Heart right ventricle (tissue), 16 donors: ENCODE measurements at regions not wholly inside any gene's neighbourhood (a gene's known extent, or its start where the extent isn't known, plus 50 kb on each side); places are given as distances from the start of the nearest gene placed in this dataset.

ENCODE experiments used
- ATAC-seq, 8 donors: fragments of 200-7000 bp; cut with Tn5 transposase; one replicate each; pipeline ENCODE4 v1.9.1; 2020; ENCODE audit warnings: mild to moderate bottlenecking in 8 of 8, moderate library complexity in 8 of 8, moderate number of reproducible peaks in 1 of 8
- DNase-seq, 2 donors: peaks; one replicate each; pipeline ENCODE4 v3.0.0-alpha.2; 2020
- H3K27ac ChIP-seq, 10 donors: fragments of 200-600 bp; sonication (generic) in 2 of 10; one replicate each; pipeline versions ENCODE4 v1.5.0 to v1.8.0; 2020 to 2022; ENCODE audit warnings: mild to moderate bottlenecking in 3 of 10
- H3K27me3 ChIP-seq, 7 donors: fragments of 200-600 bp; one replicate each; pipeline ENCODE4 v1.8.0; 2021 to 2022; ENCODE audit warnings: mild to moderate bottlenecking in 2 of 7
- H3K36me3 ChIP-seq, 9 donors: fragments of 200-600 bp; sonication (generic) in 1 of 9; one replicate each; pipeline versions ENCODE4 v1.5.0 to v1.8.0; 2020 to 2022; ENCODE audit warnings: mild to moderate bottlenecking in 2 of 9
- H3K4me1 ChIP-seq, 9 donors: fragments of 200-600 bp; sonication (generic) in 1 of 9; one replicate each; pipeline versions ENCODE4 v1.5.0 to v1.8.0; 2020 to 2022; ENCODE audit warnings: mild to moderate bottlenecking in 4 of 9
- H3K4me3 ChIP-seq, 10 donors: fragments of 200-600 bp; sonication (generic) in 2 of 10; one replicate each; pipeline versions ENCODE4 v1.5.0 to v1.8.0; 2020 to 2022; ENCODE audit warnings: mild to moderate bottlenecking in 7 of 10, moderate library complexity in 2 of 10
- H3K9me3 ChIP-seq, 11 donors: fragments of 200-600 bp in 10 of 11; sonication (generic) in 2 of 11; one replicate each; pipeline versions ENCODE4 v1.5.0 to v1.8.0; 2013 to 2022; ENCODE audit warnings: mild to moderate bottlenecking in 2 of 11, control low read depth in 1 of 11, moderate library complexity in 1 of 11
- WGBS, 2 donors: extraction: QIAGEN DNeasy Blood & Tissue Kit; methylation state at CpG; one replicate each; pipeline ENCODE4 v1.1.7; 2013; ENCODE audit warnings: inconsistent platforms in 1 of 2; 5-methylcytosine and 5-hydroxymethylcytosine counted together
- intact Hi-C, 10 donors: fragments of 100-400 bp; cut with DNase I; formaldehyde crosslinking; loops; one replicate each; pipeline versions ENCODE4 v1.11.1 to v1.14.2; 2022
- TF ChIP-seq, protein P1 (sequence below), 9 donors: fragments of 200-600 bp; sonication (generic) in 2 of 9; IDR thresholded peaks; one replicate each; pipeline versions ENCODE4 v1.5.0 to v1.8.0; 2021 to 2022; ENCODE audit warnings: antibody characterized with exemption in 9 of 9, mild to moderate bottlenecking in 5 of 9, moderate library complexity in 1 of 9
- donor health status: Arrhythmogenic right ventricular cardiomyopathy.
- donor health status: ischemic (EF 13 %, LVEDD 7.1; RV severe dilation, severe dysfunction).
- donor health status: healthy with polysubstance abuse.
- donor health status: DM: no; HTN: yes; CAD: no.
- donor health status: DM: no; HTN: no; CAD: no.
- donor health status: ischemic (EF 25% LVEDD 6.9; RV normal size, moderate dysfunction).
- donor health status: ischemic (EF 25% LVEDD 5.7; RV mildly dilated, moderate dysfunction).
- donor health status: healthy.
- donor health status: DM: yes; HTN: yes; CAD: no.
- donor health status: Ischemic cardiomyopathy.
- donor health status: ischemic (EF 35%, LVEDD 5.7; RV mildly dilated, moderate dysfunction).
- donor health status: nonischemic (EF 11% LVEDD 7.7; RV severe dilation, severe dysfunction).
- donor health status: DM: yes; HTN: yes; CAD: no.
- donor health status: PGD.
- donor health status: ischemic (EF 29% LVEDD 5.4; RV normal size, mild dysfunction).
- donor health status: nonischemic (EF 23%, LVEDD 6.1; RV moderate dilation, normal function).

DNA sequence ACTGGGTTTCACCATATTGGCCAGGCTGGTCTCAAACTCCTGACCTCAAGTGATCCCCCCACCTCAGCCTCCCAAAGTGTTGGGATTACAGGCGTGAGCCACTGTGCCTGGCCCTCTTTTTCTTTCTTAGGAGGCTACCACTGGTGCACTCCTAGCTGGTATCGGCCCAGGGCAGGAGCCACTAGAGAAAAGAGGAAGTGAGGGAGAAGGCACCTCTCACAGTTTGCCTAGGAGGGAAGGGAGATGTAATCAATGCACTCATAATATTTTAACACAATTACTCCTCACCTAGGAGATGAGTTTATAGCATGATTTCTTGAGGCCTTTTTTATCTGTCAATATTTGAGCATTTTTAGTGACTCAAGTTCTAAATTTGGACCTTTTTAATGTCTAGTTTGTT lies 189.0 kb upstream of the SOX4 start:
- DNase-seq: no peak
- intact Hi-C loops: no loop called here
- Histone ChIP-seq H3K27me3 (no peaks in the 10 kb centered on the region), H3K27ac (no peak overlapping the region), H3K4me1 (peaks cover 0 to 6% (median 0%) of the 10 kb centered on the region in 9 donors), H3K4me3 (no peak overlapping the region), H3K9me3 (peaks cover 0 to 4% (median 0%) of the 10 kb centered on the region in 11 donors), H3K36me3 (no peaks in the 10 kb centered on the region)
- TF ChIP-seq, protein P1, sequence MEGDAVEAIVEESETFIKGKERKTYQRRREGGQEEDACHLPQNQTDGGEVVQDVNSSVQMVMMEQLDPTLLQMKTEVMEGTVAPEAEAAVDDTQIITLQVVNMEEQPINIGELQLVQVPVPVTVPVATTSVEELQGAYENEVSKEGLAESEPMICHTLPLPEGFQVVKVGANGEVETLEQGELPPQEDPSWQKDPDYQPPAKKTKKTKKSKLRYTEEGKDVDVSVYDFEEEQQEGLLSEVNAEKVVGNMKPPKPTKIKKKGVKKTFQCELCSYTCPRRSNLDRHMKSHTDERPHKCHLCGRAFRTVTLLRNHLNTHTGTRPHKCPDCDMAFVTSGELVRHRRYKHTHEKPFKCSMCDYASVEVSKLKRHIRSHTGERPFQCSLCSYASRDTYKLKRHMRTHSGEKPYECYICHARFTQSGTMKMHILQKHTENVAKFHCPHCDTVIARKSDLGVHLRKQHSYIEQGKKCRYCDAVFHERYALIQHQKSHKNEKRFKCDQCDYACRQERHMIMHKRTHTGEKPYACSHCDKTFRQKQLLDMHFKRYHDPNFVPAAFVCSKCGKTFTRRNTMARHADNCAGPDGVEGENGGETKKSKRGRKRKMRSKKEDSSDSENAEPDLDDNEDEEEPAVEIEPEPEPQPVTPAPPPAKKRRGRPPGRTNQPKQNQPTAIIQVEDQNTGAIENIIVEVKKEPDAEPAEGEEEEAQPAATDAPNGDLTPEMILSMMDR (IDR thresholded peaks at IDR 0.05): no peak
- WGBS, 2 donors: 83 to 94% methylated on average over 2 of the region's 2 CpGs
- no peak for ATAC-seq

DNA sequence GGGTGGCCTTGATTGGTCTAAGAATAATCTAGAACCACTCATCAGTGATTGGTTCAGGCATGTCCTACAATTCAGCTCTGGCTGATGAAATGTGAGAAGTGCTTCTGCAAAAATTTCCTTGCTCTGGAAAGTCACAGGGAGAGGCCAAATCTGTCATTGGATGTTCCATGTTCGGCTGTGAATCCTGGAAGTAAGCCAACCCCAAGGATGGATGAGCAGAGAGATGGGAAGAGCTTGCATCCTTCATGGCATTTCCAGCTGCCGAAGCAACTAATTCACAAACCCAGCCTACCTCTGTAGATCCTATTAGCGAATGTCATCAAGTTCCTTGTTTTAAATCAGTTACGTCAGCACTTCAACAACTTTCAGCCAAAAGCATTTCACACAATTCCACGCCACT lies 187.2 kb upstream of the SOX4 start:
- WGBS, 2 donors: 48 to 57% methylated on average over 5 of the region's 5 CpGs
- H3K36me3 ChIP-seq: no peaks in the 10 kb centered on the region
- H3K27ac ChIP-seq: no peak overlapping the region
- H3K4me3 ChIP-seq: no peak overlapping the region
- TF ChIP-seq, protein P1 (IDR thresholded peaks at IDR 0.05): no peak
- peaks cover 0 to 6% (median 0%) of the 10 kb centered on the region in 9 donors for H3K4me1 ChIP-seq
- ATAC-seq (peak in 1 of 8 donors; percentile 28), DNase-seq (no peak)
- no peaks in the 10 kb centered on the region for H3K27me3 ChIP-seq
- intact Hi-C loops: no loop called here
- H3K9me3 ChIP-seq: peaks cover 0 to 20% (median 0%) of the 10 kb centered on the region in 11 donors

DNA sequence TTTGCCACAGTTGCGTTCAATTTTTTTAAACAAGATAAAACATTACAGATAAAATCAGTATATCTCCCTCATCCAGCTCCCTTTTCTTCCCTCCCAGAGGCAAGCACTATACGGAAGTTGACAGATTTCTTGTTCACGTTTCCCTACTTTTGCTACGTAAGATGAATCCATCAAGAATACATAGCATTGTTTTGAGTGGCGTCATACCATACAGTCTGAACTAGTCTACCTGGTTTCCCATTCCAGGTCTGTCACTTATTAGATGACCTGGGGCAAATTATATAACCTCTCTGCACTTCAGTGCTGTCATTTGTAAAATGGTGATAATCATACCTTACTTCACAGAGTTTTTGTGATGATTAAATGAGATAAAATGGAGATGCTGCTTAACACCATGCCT lies 184.3 kb upstream of the SOX4 start:
- WGBS, 2 donors: 92 to 96% methylated on average over 5 of the region's 5 CpGs
- Histone ChIP-seq H3K9me3 (peaks cover 0 to 20% (median 0%) of the 10 kb centered on the region in 11 donors), H3K36me3 (no peaks in the 10 kb centered on the region), H3K4me3 (no peak overlapping the region), H3K27me3 (no peaks in the 10 kb centered on the region), H3K27ac (no peak overlapping the region), H3K4me1 (peaks cover 0 to 6% (median 0%) of the 10 kb centered on the region in 9 donors)
- no peak for DNase-seq
- intact Hi-C loops: no loop called here
- TF ChIP-seq, protein P1 (IDR thresholded peaks at IDR 0.05): no peak
- ATAC-seq: no peak

DNA sequence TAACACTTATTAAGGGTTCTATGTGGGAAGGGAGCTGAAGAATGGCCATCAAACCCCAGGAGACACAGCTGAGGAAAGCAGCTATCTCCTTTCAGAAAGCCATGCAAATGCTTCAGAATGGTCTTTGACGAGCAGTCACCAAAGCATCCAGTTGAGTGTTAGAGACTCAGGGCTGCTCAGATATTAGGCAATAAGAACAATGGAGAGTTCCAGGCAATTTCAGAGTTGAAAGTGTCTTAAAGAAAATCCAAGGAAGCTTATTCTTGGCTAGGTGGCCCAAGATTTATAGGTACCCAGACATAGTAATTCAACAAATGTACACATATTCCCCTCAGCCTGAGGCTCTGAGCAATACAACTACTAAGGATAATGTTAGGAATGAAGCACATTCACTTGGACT lies 180.1 kb upstream of the SOX4 start:
- H3K36me3 ChIP-seq: no peaks in the 10 kb centered on the region
- no peak for ATAC-seq
- no peak overlapping the region for H3K4me3 ChIP-seq
- intact Hi-C loops: no loop called here
- H3K9me3 ChIP-seq: peaks cover 0 to 20% (median 0%) of the 10 kb centered on the region in 11 donors
- H3K27ac ChIP-seq: no peak overlapping the region
- no peak for DNase-seq
- no peaks in the 10 kb centered on the region for H3K4me1 ChIP-seq
- no peaks in the 10 kb centered on the region for H3K27me3 ChIP-seq
- WGBS, 2 donors: 85 to 87% methylated on average over 1 of the region's 1 CpG
- TF ChIP-seq, protein P1 (IDR thresholded peaks at IDR 0.05): no peak
